Endothelial cell (in vitro differentiated cells): ENCODE measurements at regions not wholly inside any gene's neighbourhood (a gene's known extent, or its start where the extent isn't known, plus 50 kb on each side); places are given as distances from the start of the nearest gene placed in this dataset.

Source experiments
- DNase-seq: peaks from one replicate; pipeline ENCODE4 v3.0.0; 2021; ENCODE audit warnings: low spot score
- H3K27ac Mint-ChIP-seq: one replicate; pipeline ENCODE4 v1.8.0; 2021; ENCODE audit warnings: mixed read lengths, inconsistent platforms; ENCODE audit not compliant: unreplicated experiment
- H3K27me3 Mint-ChIP-seq: one replicate; pipeline ENCODE4 v1.8.0; 2021; ENCODE audit warnings: mild to moderate bottlenecking, moderate library complexity, mixed read lengths, inconsistent platforms; ENCODE audit not compliant: unreplicated experiment
- H3K36me3 Mint-ChIP-seq: one replicate; pipeline ENCODE4 v1.8.0; 2021; ENCODE audit warnings: mild to moderate bottlenecking, low read depth, mixed read lengths, inconsistent platforms; ENCODE audit not compliant: unreplicated experiment
- H3K4me1 Mint-ChIP-seq: one replicate; pipeline ENCODE4 v1.8.0; 2021; ENCODE audit warnings: mild to moderate bottlenecking, mixed read lengths, inconsistent platforms; ENCODE audit not compliant: unreplicated experiment
- H3K4me3 Mint-ChIP-seq: one replicate; pipeline ENCODE4 v1.8.0; 2021; ENCODE audit warnings: mild to moderate bottlenecking, mixed read lengths, inconsistent platforms; ENCODE audit not compliant: unreplicated experiment
- H3K9me3 Mint-ChIP-seq: one replicate; pipeline ENCODE4 v1.8.0; 2021; ENCODE audit warnings: mixed read lengths, inconsistent platforms; ENCODE audit not compliant: unreplicated experiment
- CTCF ChIP-seq: fragments of 200-600 bp; sonication (generic); IDR thresholded peaks from one replicate; pipeline ENCODE4 v1.5.0; 2021; ENCODE audit warnings: antibody characterized with exemption; ENCODE audit not compliant: unreplicated experiment

GRCh38 chr18:55119016-55119415 is 159.8 kb upstream of the CCDC68 start:
- Mint-ChIP-seq H3K4me1 (peaks cover 10% of the 10 kb centered on the region), H3K36me3 (no peaks in the 10 kb centered on the region), H3K9me3 (no peaks in the 10 kb centered on the region), H3K27me3 (peaks cover 5% of the 10 kb centered on the region), H3K27ac (peak overlapping the region; percentile 54), H3K4me3 (peak overlapping the region; percentile 49)
- DNase-seq, result no peak
- TF ChIP-seq CTCF, result no peak

- no peak for TF ChIP-seq CTCF
- no peak for DNase-seq
- no peak overlapping the region for H3K27ac Mint-ChIP-seq
- H3K36me3 Mint-ChIP-seq, result no peaks in the 10 kb centered on the region
- H3K9me3 Mint-ChIP-seq, result no peaks in the 10 kb centered on the region
- H3K4me1 Mint-ChIP-seq, result peaks cover 10% of the 10 kb centered on the region
- H3K27me3 Mint-ChIP-seq, result peaks cover 5% of the 10 kb centered on the region
- no peak overlapping the region for H3K4me3 Mint-ChIP-seq
Observed at GRCh38 chr18:55116863-55117262, 157.6 kb upstream of the CCDC68 start.

- Mint-ChIP-seq H3K9me3 (no peaks in the 10 kb centered on the region), H3K27me3 (peaks cover 4% of the 10 kb centered on the region), H3K4me3 (no peak overlapping the region), H3K4me1 (peaks cover 10% of the 10 kb centered on the region), H3K36me3 (no peaks in the 10 kb centered on the region), H3K27ac (no peak overlapping the region)
- TF ChIP-seq CTCF, result no peak
- no peak for DNase-seq
Observed at GRCh38 chr18:55115606-55116005, 156.3 kb upstream of the CCDC68 start.

- Mint-ChIP-seq H3K27me3 (peaks cover 4% of the 10 kb centered on the region), H3K27ac (no peak overlapping the region), H3K9me3 (no peaks in the 10 kb centered on the region)
Observed at GRCh38 chr18:55114876-55115275, 155.6 kb upstream of the CCDC68 start.

GRCh38 chr18:55113800-55114199 is 154.5 kb upstream of the CCDC68 start:
- H3K36me3 Mint-ChIP-seq, result no peaks in the 10 kb centered on the region
- no peak overlapping the region for H3K4me3 Mint-ChIP-seq
- H3K27me3 Mint-ChIP-seq, result peaks cover 4% of the 10 kb centered on the region
- H3K9me3 Mint-ChIP-seq, result no peaks in the 10 kb centered on the region
- no peak for DNase-seq
- H3K27ac Mint-ChIP-seq, result no peak overlapping the region
- H3K4me1 Mint-ChIP-seq, result peaks cover 7% of the 10 kb centered on the region
- TF ChIP-seq CTCF, result no peak

More at GRCh38 chr18:55114876-55115275, 155.6 kb upstream of the CCDC68 start:
- no peak for TF ChIP-seq CTCF
- H3K36me3 Mint-ChIP-seq, result no peaks in the 10 kb centered on the region
- H3K4me3 Mint-ChIP-seq, result no peak overlapping the region
- DNase-seq, result no peak
- peaks cover 13% of the 10 kb centered on the region for H3K4me1 Mint-ChIP-seq
